Epithelial cell of proximal tubule (primary cell): ENCODE measurements at regions not wholly inside any gene's neighbourhood (a gene's known extent, or its start where the extent isn't known, plus 50 kb on each side); places are given as distances from the start of the nearest gene placed in this dataset.

Experiments
- DNase-seq: peaks from one replicate; pipeline ENCODE4 v3.0.0-alpha.2; 2011; ENCODE audit warnings: low read depth
- H3K4me3 ChIP-seq: 2 replicates; pipeline ENCODE4 v1.5.1; 2011; ENCODE audit warnings: low read depth, mild to moderate bottlenecking, low read length
- TF ChIP-seq, protein P1 (sequence below): conservative IDR thresholded peaks from 2 replicates; pipeline ENCODE4 v1.5.1; 2012; ENCODE audit warnings: low read depth, mild to moderate bottlenecking, low read length

DNA sequence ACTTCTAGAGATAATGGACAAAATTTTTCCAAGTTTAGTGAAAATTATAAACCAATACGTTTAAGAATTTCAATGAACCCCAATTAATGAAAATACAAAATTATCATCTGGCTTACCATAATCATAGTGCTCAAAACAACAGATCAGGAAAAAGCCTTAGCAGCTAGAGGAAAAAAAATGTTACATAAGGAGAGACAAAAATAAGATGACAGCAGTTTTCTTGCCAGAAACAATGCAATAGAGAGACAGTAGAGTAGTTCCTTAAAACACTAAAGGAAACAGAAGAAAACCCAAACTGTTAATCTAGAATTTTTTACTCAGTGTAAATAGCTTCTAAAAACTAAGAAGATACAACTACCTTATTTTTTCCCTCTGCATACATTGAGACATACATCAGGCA is 341.7 kb upstream of the CHORDC1 start:
- TF ChIP-seq, protein P1, sequence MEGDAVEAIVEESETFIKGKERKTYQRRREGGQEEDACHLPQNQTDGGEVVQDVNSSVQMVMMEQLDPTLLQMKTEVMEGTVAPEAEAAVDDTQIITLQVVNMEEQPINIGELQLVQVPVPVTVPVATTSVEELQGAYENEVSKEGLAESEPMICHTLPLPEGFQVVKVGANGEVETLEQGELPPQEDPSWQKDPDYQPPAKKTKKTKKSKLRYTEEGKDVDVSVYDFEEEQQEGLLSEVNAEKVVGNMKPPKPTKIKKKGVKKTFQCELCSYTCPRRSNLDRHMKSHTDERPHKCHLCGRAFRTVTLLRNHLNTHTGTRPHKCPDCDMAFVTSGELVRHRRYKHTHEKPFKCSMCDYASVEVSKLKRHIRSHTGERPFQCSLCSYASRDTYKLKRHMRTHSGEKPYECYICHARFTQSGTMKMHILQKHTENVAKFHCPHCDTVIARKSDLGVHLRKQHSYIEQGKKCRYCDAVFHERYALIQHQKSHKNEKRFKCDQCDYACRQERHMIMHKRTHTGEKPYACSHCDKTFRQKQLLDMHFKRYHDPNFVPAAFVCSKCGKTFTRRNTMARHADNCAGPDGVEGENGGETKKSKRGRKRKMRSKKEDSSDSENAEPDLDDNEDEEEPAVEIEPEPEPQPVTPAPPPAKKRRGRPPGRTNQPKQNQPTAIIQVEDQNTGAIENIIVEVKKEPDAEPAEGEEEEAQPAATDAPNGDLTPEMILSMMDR, result no peak
- DNase-seq, result no peak
- H3K4me3 ChIP-seq, result no peak overlapping the region

DNA sequence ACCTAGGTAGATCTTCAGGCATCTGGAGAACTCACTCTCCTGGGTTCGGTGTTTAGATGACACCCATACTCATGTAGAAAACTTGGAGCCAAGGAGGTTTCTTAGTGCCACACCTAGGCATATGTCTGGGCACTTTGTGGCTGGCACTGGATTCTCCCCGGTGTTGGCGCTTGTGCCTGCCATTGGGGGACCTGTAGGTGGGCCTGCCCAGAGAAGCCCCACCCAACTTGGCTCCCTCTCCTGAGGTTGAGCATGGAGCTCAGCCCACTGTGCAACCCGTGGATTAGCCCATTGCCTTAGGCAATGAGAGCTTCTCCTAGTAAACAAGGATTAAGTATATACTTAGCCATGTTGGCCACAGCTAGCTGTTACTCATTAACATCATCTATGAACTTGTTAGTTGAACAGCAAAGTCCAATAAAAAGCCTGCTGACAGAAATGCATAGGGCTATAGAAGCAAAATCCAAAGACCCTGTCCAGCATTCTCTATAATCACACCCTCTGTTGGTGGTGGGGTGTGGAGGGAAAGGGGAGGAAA is 335.5 kb upstream of the CHORDC1 start:
- TF ChIP-seq, protein P1, result no peak
- no peak for DNase-seq
- H3K4me3 ChIP-seq, result no peak overlapping the region

DNA sequence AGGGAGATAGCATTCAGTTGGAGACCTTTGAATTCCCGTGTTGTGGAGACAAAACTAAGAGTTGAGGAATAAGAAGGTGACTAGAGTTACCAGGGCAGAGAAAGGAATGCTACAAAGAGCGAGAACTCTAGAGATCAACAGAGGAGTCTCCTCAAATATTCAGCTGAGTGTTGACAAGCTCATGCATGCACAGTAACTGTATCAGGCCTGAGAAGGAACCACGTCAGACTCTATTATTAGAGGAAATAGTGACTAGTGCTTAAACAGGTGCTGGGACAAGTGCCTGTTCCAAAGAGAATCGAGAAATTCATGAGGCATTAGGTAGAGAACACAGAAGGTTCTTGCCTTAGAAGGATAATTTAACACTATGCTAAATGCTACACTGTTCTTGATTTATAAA is 333.8 kb upstream of the CHORDC1 start:
- DNase-seq, result no peak
- H3K4me3 ChIP-seq, result no peak overlapping the region
- TF ChIP-seq, protein P1, result no peak

DNA sequence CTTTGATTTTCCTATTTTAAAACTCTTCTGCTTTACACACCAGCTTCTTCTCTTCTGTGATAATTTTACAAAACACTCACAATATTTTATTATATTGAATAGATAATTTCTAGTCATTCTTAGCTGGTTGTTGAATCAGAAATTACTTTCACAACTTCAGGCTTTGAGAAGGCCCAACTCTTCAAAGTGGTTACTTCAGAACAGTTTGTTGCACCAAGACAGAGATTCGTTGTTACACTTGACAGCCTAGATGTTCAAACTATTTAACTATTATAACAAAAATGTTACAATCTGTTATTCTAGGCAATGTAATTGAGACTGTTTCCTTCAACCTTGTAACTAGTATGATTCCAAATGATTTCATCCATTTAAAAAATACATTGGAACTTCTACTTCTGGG is 333.2 kb upstream of the CHORDC1 start:
- TF ChIP-seq, protein P1, result no peak
- DNase-seq, result no peak

DNA sequence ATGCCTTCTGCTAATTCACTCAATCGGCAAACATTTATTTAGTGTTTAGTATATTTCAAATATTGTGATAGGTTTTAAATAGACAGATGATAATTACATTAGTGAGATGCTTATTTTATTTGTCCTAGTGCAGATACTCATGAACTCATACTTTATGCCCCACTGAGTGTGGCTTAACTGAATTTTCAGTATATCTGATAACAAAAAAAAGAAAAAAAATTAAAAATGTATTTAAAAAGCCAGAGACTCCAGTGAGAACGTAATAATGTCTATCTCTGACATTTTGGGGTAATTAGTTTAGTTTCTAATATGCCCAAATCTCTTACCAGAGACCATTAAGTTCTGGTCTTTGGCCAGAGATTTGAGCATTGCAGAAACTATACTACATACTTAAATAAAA is 332.6 kb upstream of the CHORDC1 start:
- DNase-seq, result no peak
- no peak overlapping the region for H3K4me3 ChIP-seq
- TF ChIP-seq, protein P1, result no peak

More for the DNA sequence above, 333.2 kb upstream of the CHORDC1 start:
- H3K4me3 ChIP-seq, result no peak overlapping the region

DNA sequence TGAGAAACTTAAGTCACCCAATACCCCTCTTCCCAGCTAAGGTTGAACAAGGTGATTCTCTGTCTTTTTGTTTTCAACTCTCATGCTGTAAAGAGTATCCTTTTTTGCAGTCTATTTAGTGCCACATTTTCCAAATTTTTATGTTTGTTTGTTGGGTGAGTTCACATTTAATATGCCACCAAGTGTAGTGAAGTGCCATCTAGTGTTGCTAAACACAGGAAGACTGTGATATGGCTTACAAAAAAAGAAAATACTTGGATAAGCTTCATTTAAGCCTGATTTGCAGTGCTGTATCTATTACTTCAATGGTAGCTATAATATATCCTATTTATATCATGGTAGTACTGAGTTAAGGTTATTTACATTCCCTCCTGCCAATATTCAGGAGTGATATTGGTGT is 319.2 kb upstream of the CHORDC1 start:
- H3K4me3 ChIP-seq, result no peak overlapping the region
- TF ChIP-seq, protein P1, result peak; percentile 27
- no peak for DNase-seq

DNA sequence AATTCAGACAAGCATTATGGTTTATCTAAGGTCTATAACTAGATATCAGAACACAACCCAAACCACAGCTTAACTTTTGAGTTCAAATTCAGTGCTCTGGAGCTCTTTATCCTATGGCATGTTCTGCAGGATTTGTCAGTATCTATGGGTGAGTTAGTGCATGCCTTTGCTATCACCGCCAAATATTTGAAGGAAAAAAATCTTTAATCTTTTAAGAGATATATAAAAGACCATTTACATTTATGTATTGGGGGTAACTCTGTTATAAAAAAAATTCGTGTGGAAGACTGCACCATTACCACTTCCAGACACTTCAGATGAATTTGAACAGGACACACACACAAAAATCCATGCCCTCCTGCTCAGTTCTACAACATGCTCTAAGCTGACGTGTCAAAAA is 313.5 kb upstream of the CHORDC1 start:
- no peak for DNase-seq
- H3K4me3 ChIP-seq, result no peak overlapping the region
- TF ChIP-seq, protein P1, result no peak
